Mammary epithelial cell (primary cell): ENCODE measurements at regions not wholly inside any gene's neighbourhood (a gene's known extent, or its start where the extent isn't known, plus 50 kb on each side); places are given as distances from the start of the nearest gene placed in this dataset.

Experiments used
- EZH2 ChIP-seq: IDR thresholded peaks from 2 replicates; pipeline ENCODE4 v1.6.1; 2012; ENCODE audit warnings: low read length, inconsistent platforms, borderline replicate concordance
- TF ChIP-seq, protein P1 (sequence below), 2 donors: IDR thresholded peaks in 1 of 2; conservative IDR thresholded peaks in 1 of 2; 2 replicates each; pipeline ENCODE4 v1.5.1; 2011 to 2012; ENCODE audit warnings: inconsistent platforms in 2 of 2, low read length in 2 of 2, mild to moderate bottlenecking in 2 of 2, control low read depth in 1 of 2, low read depth in 1 of 2; ENCODE audit not compliant: insufficient read depth in 1 of 2; ENCODE audit errors: extremely low read depth in 1 of 2

DNA sequence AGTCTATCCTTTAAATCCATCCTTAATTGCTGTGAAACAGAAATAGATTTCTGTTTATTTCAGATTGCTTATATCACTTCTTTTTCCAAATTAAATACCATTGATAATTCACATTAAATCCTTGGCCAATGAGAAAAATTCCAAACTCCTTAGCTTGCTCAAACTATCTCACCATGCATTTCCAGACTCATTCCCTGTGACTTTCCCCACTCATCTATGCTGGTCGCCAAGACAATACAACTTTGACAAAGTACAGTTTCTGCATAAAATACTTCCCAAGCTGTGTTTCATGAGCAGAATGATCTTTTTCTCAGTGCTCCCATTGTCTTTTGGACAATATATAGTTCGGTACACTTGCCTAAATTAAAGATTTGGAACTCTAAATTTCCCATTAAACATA is 575.6 kb downstream of the CPS1 start:
- TF ChIP-seq, protein P1, sequence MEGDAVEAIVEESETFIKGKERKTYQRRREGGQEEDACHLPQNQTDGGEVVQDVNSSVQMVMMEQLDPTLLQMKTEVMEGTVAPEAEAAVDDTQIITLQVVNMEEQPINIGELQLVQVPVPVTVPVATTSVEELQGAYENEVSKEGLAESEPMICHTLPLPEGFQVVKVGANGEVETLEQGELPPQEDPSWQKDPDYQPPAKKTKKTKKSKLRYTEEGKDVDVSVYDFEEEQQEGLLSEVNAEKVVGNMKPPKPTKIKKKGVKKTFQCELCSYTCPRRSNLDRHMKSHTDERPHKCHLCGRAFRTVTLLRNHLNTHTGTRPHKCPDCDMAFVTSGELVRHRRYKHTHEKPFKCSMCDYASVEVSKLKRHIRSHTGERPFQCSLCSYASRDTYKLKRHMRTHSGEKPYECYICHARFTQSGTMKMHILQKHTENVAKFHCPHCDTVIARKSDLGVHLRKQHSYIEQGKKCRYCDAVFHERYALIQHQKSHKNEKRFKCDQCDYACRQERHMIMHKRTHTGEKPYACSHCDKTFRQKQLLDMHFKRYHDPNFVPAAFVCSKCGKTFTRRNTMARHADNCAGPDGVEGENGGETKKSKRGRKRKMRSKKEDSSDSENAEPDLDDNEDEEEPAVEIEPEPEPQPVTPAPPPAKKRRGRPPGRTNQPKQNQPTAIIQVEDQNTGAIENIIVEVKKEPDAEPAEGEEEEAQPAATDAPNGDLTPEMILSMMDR (conservative IDR thresholded peaks at IDR 0.05 in 1 of 2, IDR thresholded peaks at IDR 0.05 in 1 of 2; ENCODE audit: extremely low read depth in 1 of 2, insufficient read depth in 1 of 2, low read depth in 1 of 2, low read length in 2 of 2): no peak
- TF ChIP-seq EZH2: no peak
